Activated CD4-positive, alpha-beta memory T cell treated with anti-CD3 and anti-CD28 coated beads for 36 hours (primary cell): ENCODE measurements at regions not wholly inside any gene's neighbourhood (a gene's known extent, or its start where the extent isn't known, plus 50 kb on each side); places are given as distances from the start of the nearest gene placed in this dataset.
"Not testable (repeated sequence)": the region's sequence is repeated elsewhere in the genome, so short reads cannot be mapped to it uniquely, and the experiment has no call there.

Experiments
- CTCF ChIA-PET: fragments of 350-600 bp; sonication (Branson Sonifier 250); formaldehyde crosslinking; loops from one replicate; lab custom pipeline; 2021; ENCODE audit warnings: antibody characterized with exemption, inconsistent platforms; lab: Charles Lee
- POLR2A ChIA-PET: fragments of 350-600 bp; sonication (Branson Sonifier 250); formaldehyde crosslinking; loops from one replicate; lab custom pipeline; 2021; ENCODE audit warnings: antibody characterized with exemption; lab: Charles Lee
- DNase-seq: peaks from one replicate; pipeline ENCODE4 v3.0.0-alpha.2; 2020
- H3K27ac Mint-ChIP-seq: one replicate; pipeline ENCODE4 v1.8.0; 2021; ENCODE audit warnings: mixed read lengths
- H3K27me3 Mint-ChIP-seq: one replicate; pipeline ENCODE4 v1.8.0; 2021; ENCODE audit warnings: mixed read lengths
- H3K36me3 Mint-ChIP-seq: one replicate; pipeline ENCODE4 v1.8.0; 2021; ENCODE audit warnings: mixed read lengths
- H3K4me1 Mint-ChIP-seq: one replicate; pipeline ENCODE4 v1.8.0; 2021; ENCODE audit warnings: low read depth, mixed read lengths
- H3K4me3 Mint-ChIP-seq: one replicate; pipeline ENCODE4 v1.8.0; 2021; ENCODE audit warnings: mild to moderate bottlenecking, mixed read lengths
- H3K9me3 Mint-ChIP-seq: one replicate; pipeline ENCODE4 v1.8.0; 2021; ENCODE audit warnings: mixed read lengths
- intact Hi-C: fragments of 100-400 bp; cut with micrococcal nuclease; formaldehyde crosslinking; loops from one replicate; pipeline ENCODE4 v1.15.1; 2023

DNA sequence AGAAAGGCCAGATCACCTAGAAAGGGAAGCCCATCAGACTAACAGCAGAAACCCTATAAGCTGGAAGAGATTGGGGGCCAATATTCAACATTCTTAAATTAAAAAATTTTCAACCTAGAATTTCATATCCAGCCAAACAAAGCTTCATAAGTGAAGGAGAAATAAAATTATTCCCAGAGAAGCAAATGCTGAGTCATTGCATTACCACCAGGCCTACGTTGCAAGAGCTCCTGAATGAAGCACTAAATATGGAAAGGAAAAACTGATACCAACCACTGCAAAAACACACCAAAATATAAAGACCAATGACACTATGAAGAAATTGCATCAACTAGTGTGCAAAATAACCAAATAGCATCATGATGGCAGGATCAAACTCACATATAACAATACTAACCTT lies 453.4 kb upstream of the PITX2 start:
- CTCF ChIA-PET, DNase-seq, H3K27ac Mint-ChIP-seq, H3K4me1 Mint-ChIP-seq, H3K4me3 Mint-ChIP-seq, H3K27me3 Mint-ChIP-seq, POLR2A ChIA-PET, H3K36me3 Mint-ChIP-seq, intact Hi-C loops: not testable (repeated sequence)
- H3K9me3 Mint-ChIP-seq, result peaks cover 43% of the 10 kb centered on the region

DNA sequence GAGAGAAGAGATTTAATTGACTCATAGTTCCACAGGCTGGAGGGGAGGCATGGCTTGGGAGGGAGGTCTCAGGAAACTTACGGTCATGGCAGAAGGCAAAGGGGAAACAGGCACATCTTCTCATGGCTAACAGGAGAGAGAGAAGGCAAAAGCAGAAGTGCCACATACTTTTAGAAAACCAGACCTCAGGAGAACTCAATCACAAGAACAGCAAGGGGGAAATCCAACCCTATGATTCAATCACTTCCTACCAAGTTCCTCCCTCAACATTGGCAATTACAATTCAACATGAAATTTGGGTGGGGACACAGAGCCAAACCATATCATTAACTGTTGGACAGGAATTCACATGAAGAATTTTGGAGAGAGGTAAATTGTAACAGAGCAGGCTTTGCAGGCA lies 485.3 kb upstream of the PITX2 start:
- Mint-ChIP-seq H3K9me3 (no peaks in the 10 kb centered on the region), H3K4me1 (no peaks in the 10 kb centered on the region), H3K27ac (no peak overlapping the region), H3K4me3 (no peak overlapping the region), H3K27me3 (no peaks in the 10 kb centered on the region), H3K36me3 (no peaks in the 10 kb centered on the region)
- ChIA-PET CTCF (no interaction called here), POLR2A (no interaction called here)
- intact Hi-C loops, result no loop called here
- DNase-seq, result no peak

DNA sequence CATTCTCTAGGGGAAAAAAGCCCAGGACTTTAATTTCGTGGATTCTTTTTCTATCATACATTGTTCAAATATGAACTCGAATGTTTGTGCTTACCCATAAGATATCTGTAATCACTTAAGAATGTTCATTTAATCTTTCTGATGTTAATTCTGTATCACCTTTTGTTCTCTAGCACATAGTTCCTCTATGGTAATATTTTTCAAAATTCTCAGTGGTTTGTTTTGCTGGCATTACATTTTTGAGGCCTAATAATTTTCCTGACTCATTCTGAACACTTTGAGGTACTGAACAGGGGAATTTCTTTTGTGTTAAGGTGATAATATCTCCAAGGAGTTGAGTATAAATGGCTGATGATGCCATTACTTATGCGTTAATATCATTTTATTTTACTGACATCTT lies 490.7 kb upstream of the PITX2 start:
- no peak overlapping the region for H3K27ac Mint-ChIP-seq
- no peak for DNase-seq
- no peaks in the 10 kb centered on the region for H3K9me3 Mint-ChIP-seq
- H3K4me1 Mint-ChIP-seq, result no peaks in the 10 kb centered on the region
- H3K27me3 Mint-ChIP-seq, result no peaks in the 10 kb centered on the region
- H3K4me3 Mint-ChIP-seq, result no peak overlapping the region
- H3K36me3 Mint-ChIP-seq, result no peaks in the 10 kb centered on the region
- intact Hi-C loops, result no loop called here
- ChIA-PET POLR2A (no interaction called here), CTCF (no interaction called here)

DNA sequence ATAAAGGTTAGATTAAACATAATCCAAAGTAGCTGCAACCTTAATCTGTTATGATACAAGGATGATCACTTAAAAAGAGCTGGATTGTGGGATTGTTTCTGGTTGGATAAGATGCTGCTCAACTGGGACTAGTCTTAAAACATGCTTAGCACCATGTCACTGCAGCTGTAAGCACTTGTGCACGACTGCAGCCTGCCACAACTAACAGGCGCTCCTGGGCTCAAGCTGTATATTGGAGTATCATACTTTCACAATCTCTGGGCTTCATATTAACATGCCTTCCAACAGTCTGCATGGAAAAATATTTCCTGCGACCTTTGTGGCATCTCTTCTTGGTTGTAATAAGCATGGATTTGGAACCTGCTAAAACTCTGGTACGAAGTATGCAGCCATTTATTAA lies 493.0 kb upstream of the PITX2 start:
- no peaks in the 10 kb centered on the region for H3K4me1 Mint-ChIP-seq
- H3K9me3 Mint-ChIP-seq, result peaks cover 3% of the 10 kb centered on the region
- no peak for DNase-seq
- CTCF ChIA-PET, result no interaction called here
- H3K36me3 Mint-ChIP-seq, result no peaks in the 10 kb centered on the region
- H3K4me3 Mint-ChIP-seq, result no peak overlapping the region
- intact Hi-C loops, result no loop called here
- H3K27ac Mint-ChIP-seq, result no peak overlapping the region
- no peaks in the 10 kb centered on the region for H3K27me3 Mint-ChIP-seq
- POLR2A ChIA-PET, result no interaction called here

DNA sequence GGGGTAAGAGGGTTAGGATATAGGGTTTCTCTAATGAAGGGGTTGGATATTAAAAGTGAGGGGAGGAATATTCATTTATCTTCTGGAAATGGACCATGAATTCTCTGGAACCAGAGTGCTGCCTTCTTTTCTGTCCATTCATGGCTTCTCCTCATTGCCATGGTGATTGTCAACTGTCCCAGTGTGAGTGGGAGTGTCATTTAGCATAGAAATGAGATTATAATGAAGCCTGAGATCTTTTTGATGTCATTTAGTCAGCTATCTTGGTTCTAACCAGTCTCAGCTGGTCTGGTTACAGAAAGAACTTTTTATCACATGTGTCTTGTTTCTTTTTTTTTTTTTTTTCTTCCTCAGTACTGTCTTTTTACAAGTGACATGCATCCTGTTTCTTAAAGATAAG lies 497.3 kb upstream of the PITX2 start:
- POLR2A ChIA-PET, result no interaction called here
- H3K27me3 Mint-ChIP-seq, result no peaks in the 10 kb centered on the region
- no peaks in the 10 kb centered on the region for H3K36me3 Mint-ChIP-seq
- H3K4me1 Mint-ChIP-seq, result no peaks in the 10 kb centered on the region
- H3K4me3 Mint-ChIP-seq, result no peak overlapping the region
- DNase-seq, result no peak
- peaks cover 3% of the 10 kb centered on the region for H3K9me3 Mint-ChIP-seq
- intact Hi-C loops, result no loop called here
- H3K27ac Mint-ChIP-seq, result no peak overlapping the region
- CTCF ChIA-PET, result no interaction called here

DNA sequence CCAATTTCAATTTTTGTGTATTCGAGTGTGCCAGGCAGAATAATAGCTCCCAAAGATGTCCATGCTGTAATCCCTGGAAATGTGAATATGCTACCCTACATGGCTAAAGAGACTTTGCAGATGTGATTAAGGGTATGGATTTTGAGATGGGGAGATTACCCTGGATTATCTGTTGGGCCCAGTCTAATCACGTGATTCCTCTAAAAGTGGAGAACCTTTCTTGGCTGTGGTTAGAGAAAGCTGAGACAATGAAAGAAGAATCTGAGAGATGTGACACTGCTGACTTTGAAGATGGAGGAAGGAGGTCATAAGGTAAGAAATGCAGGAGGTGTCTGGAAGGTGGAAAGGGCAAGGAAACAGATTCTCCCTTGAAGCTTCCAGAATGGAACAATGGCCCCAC lies 503.5 kb upstream of the PITX2 start:
- CTCF ChIA-PET, result no interaction called here
- intact Hi-C loops, result no loop called here

DNA sequence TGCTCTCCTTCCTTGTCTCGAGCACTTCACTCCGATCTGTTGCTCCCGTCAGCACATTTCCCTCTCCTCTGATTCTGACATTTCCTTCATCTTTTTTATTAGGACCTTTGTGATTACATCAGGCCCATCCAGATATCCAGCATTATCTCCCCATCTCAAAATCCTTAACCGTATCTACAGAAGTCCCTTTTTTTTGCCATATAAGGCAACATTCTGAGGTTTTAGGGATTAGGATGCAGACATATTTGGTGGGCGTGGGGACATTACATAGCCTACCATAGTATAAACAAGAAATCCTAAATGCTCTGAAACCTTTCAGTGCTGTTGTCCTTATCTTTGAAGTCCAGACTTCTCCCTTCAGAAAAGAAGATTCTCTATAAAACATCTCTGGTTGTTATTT lies 505.0 kb upstream of the PITX2 start:
- ChIA-PET CTCF (no interaction called here), POLR2A (no interaction called here)
- no peak for DNase-seq
- Mint-ChIP-seq H3K4me1 (peaks cover 4% of the 10 kb centered on the region), H3K9me3 (no peaks in the 10 kb centered on the region), H3K27me3 (no peaks in the 10 kb centered on the region), H3K4me3 (no peak overlapping the region), H3K27ac (no peak overlapping the region), H3K36me3 (no peaks in the 10 kb centered on the region)
- intact Hi-C loops, result no loop called here

More for the DNA sequence above, 503.5 kb upstream of the PITX2 start:
- POLR2A ChIA-PET, result no interaction called here
- H3K4me3 Mint-ChIP-seq, result no peak overlapping the region
- H3K36me3 Mint-ChIP-seq, result no peaks in the 10 kb centered on the region
- H3K9me3 Mint-ChIP-seq, result no peaks in the 10 kb centered on the region
- peaks cover 4% of the 10 kb centered on the region for H3K4me1 Mint-ChIP-seq
- DNase-seq, result no peak
- no peaks in the 10 kb centered on the region for H3K27me3 Mint-ChIP-seq
- H3K27ac Mint-ChIP-seq, result no peak overlapping the region

DNA sequence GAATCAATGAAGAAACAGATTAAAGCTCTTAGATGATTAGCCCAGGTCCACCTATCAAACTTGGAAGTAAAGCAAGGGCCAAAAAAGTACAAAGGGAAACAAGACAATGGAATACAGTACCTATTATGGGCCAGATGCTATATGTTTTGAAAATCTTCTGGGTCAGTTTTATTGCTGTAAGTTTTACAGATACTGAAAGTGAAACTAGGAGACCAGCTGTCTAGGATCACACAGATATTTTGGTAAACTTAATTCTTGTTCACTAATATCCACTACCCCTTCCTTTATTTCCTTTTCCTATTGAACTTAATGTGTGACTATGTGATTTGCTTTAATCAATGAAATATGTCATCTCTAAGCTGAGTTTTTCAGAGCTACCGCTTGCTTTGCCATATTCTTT lies 505.4 kb upstream of the PITX2 start:
- no peaks in the 10 kb centered on the region for H3K36me3 Mint-ChIP-seq
- intact Hi-C loops, result no loop called here
- no peak overlapping the region for H3K27ac Mint-ChIP-seq
- peaks cover 4% of the 10 kb centered on the region for H3K4me1 Mint-ChIP-seq
- POLR2A ChIA-PET, result no interaction called here
- H3K9me3 Mint-ChIP-seq, result no peaks in the 10 kb centered on the region
- no peaks in the 10 kb centered on the region for H3K27me3 Mint-ChIP-seq
- DNase-seq, result no peak
- no peak overlapping the region for H3K4me3 Mint-ChIP-seq
- CTCF ChIA-PET, result no interaction called here

DNA sequence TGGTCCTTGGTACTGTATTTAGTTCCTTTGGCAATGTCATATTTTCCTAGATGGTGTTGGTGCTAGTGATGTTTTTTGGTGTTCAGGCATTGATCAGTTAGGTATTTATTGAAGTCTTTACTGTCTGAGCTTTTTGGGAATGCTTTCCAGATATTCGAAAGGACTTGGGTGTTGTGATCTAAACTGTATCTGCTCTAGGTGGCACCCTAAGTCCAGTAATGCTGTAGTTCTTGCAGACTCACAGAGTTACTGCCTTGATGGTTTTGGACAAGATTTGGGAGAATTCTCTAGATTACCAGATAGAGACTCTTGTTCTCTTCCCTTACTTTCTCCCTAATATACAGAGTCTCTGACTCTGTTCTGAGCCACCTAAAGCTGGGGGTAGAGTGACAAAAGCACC lies 513.6 kb upstream of the PITX2 start:
- Mint-ChIP-seq H3K9me3 (peaks cover 3% of the 10 kb centered on the region), H3K27me3 (peaks cover 1% of the 10 kb centered on the region), H3K27ac (no peak overlapping the region), H3K4me1 (no peaks in the 10 kb centered on the region), H3K36me3 (no peaks in the 10 kb centered on the region), H3K4me3 (no peak overlapping the region)
- DNase-seq, result no peak
- ChIA-PET POLR2A (no interaction called here), CTCF (no interaction called here)
- intact Hi-C loops, result no loop called here

DNA sequence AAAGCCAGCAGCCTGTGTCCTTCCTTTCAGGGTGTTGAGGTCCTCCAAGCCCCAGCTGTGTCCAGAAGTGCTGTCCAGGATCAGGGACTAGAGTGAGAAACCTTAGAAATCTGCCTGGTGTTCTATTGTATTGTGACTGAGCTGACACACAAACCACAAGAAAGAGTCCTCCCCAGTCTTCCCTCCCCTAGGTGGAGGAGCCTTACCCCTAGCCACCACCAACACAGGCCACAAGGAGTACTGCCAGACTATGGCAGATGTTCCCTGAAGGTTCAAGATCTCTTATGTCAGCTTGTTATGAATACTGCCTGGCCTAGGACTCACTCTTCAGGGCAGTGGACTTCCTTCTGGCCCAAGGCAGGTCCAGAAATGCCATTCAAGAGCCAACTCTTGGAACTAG lies 514.1 kb upstream of the PITX2 start:
- ChIA-PET CTCF (no interaction called here), POLR2A (no interaction called here)
- intact Hi-C loops, result no loop called here
- H3K27me3 Mint-ChIP-seq, result peaks cover 1% of the 10 kb centered on the region
- peaks cover 3% of the 10 kb centered on the region for H3K9me3 Mint-ChIP-seq
- no peak overlapping the region for H3K4me3 Mint-ChIP-seq
- no peak for DNase-seq
- H3K27ac Mint-ChIP-seq, result no peak overlapping the region
- H3K36me3 Mint-ChIP-seq, result no peaks in the 10 kb centered on the region
- no peaks in the 10 kb centered on the region for H3K4me1 Mint-ChIP-seq

DNA sequence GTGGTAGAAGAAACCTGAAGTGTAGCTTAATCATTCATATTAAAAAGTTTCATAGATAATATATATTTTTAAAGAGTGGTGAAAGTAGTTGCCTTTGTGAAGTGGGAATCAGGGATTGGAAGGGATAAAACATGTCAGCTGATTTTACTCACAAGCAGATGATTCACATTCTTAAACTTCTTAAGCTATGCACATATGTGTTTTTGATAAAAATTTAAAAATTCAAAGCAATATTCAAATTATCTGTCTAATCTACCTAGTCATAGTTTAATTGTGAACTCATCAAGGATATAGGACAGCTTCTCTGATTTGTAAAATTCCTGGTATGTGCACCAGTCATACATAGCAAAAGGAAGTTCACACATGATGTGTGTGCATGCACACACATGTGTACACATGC lies 520.6 kb upstream of the PITX2 start:
- DNase-seq, result no peak
- ChIA-PET POLR2A (no interaction called here), CTCF (no interaction called here)
- no peaks in the 10 kb centered on the region for H3K4me1 Mint-ChIP-seq
- peaks cover 10% of the 10 kb centered on the region for H3K9me3 Mint-ChIP-seq
- no peaks in the 10 kb centered on the region for H3K27me3 Mint-ChIP-seq
- H3K27ac Mint-ChIP-seq, result no peak overlapping the region
- H3K4me3 Mint-ChIP-seq, result no peak overlapping the region
- H3K36me3 Mint-ChIP-seq, result peaks cover under 1% of the 10 kb centered on the region
- intact Hi-C loops, result no loop called here

DNA sequence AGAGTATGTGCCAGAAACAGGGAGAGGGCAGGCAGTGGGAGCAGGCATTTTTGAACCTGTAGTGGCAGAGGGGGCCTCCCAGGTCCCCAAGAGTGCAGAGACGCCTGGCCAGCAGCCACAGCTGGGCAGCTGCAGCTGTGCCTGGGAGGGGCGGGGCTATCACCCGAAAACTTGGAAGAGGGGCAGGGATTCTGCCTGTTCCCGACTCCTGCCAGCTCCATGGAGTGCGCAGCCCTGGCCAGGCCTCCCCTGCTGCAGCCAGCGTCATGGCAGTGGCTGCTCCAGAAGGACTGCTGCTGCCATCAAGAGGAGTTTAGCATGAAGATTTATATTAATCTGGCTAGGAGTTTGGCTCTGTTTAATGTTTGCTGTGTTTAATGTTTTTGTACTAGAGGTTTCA lies 532.1 kb upstream of the PITX2 start:
- intact Hi-C loops, result no loop called here
- CTCF ChIA-PET, result no interaction called here

DNA sequence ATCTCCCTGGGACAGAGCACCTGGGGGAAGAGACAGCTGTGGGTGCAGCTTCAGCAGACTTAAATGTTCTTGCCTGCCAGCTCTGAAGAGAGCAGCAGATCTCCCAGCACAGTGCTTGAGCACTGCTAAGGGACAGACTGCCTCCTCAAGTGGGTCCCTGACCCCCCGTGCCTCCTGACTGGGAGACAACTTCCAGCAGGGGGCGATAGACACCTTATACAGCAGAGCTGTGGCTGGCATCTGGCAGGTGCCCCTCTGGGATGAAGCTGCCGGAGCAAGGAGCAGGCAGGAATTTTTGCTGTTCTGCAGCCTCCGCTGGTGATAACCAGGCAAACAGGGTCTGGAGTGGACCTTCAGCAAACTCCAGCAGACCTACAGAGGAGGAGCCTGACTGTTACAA lies 541.7 kb upstream of the PITX2 start:
- H3K36me3 Mint-ChIP-seq, H3K27ac Mint-ChIP-seq, H3K4me1 Mint-ChIP-seq, DNase-seq, H3K4me3 Mint-ChIP-seq, CTCF ChIA-PET, H3K9me3 Mint-ChIP-seq, intact Hi-C loops, H3K27me3 Mint-ChIP-seq, POLR2A ChIA-PET: not testable (repeated sequence)

More for the DNA sequence above, 532.1 kb upstream of the PITX2 start:
- no peaks in the 10 kb centered on the region for H3K27me3 Mint-ChIP-seq
- DNase-seq, result no peak
- POLR2A ChIA-PET, result no interaction called here
- H3K4me3 Mint-ChIP-seq, result no peak overlapping the region
- no peak overlapping the region for H3K27ac Mint-ChIP-seq
- H3K9me3 Mint-ChIP-seq, result peaks cover 16% of the 10 kb centered on the region
- H3K4me1 Mint-ChIP-seq, result no peaks in the 10 kb centered on the region
- H3K36me3 Mint-ChIP-seq, result no peaks in the 10 kb centered on the region

DNA sequence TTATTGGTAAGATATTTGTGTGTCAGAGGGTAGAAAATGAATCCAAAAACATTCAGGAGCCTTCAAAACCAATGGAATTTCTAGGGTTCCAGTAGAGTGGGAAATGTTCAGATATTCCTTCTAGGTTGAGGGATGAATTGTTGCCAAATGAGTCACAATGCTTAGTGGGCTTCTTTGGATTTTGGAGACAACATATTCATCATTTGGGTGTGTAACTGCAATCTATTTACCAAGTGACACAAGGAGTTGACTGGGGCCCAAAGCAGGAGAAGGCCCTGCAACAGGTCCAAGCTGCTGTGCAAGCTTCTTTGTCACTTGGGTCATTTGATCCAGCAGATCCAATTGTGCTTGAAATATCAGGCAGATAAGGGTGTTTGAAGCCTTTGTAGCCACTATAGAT lies 551.5 kb upstream of the PITX2 start:
- intact Hi-C loops, result no loop called here
- ChIA-PET CTCF (no interaction called here), POLR2A (no interaction called here)
- Mint-ChIP-seq H3K27ac (no peak overlapping the region), H3K9me3 (no peaks in the 10 kb centered on the region), H3K4me1 (no peaks in the 10 kb centered on the region), H3K36me3 (no peaks in the 10 kb centered on the region), H3K4me3 (no peak overlapping the region), H3K27me3 (no peaks in the 10 kb centered on the region)
- DNase-seq, result no peak
